BJ (cell line): ENCODE measurements at regions not wholly inside any gene's neighbourhood (a gene's known extent, or its start where the extent isn't known, plus 50 kb on each side); places are given as distances from the start of the nearest gene placed in this dataset.
A peak's percentile ranks its signal among the peaks of the same experiment; 100 is the strongest.

Experiments used
- CTCF ChIA-PET: fragments of 350-600 bp; formaldehyde crosslinking; extraction: SDS; loops from one replicate; lab custom pipeline; 2021; ENCODE audit warnings: antibody characterized with exemption, inconsistent platforms; lab: Yijun Ruan, JAX
- POLR2A ChIA-PET: fragments of 300-600 bp; sonication (Branson Sonifier 250); formaldehyde crosslinking; extraction: SDS; loops from one replicate; lab custom pipeline; 2021; ENCODE audit warnings: antibody characterized with exemption; lab: Charles Lee
- DNase-seq: peaks from one replicate; pipeline ENCODE4 v3.0.0-alpha.2; 2011; ENCODE audit warnings: low read depth
- H3K27me3 ChIP-seq: 2 replicates; pipeline ENCODE4 v1.6.0; 2011; ENCODE audit warnings: low read length; ENCODE audit not compliant: control insufficient read depth, insufficient read depth
- H3K36me3 ChIP-seq: 2 replicates; pipeline ENCODE4 v1.5.1; 2011; ENCODE audit warnings: low read length; ENCODE audit not compliant: control insufficient read depth, insufficient read depth
- H3K4me3 ChIP-seq: 2 replicates; pipeline ENCODE4 v1.5.1; 2011; ENCODE audit warnings: low read depth, mild to moderate bottlenecking, control low read depth, low read length
- CTCF ChIP-seq: IDR thresholded peaks from 2 replicates; pipeline ENCODE4 v1.5.1; 2011; ENCODE audit warnings: low read depth, mild to moderate bottlenecking, control low read depth, inconsistent platforms, low read length, moderate library complexity; ENCODE audit not compliant: insufficient read depth

GRCh38 chr3:130260918-130261317 lies 84.6 kb upstream of the COL6A5 start:
- ChIA-PET POLR2A (no interaction called here), CTCF (interaction anchor here (0.7 to 1.9 kb wide), 2 partner anchors 14 to 15 kb away, joined by 3 to 11 read pairs; no protein-coding TSS in a partner anchor)
- no peak for DNase-seq
- Histone ChIP-seq H3K27me3 (0 out of 2 replicates have a peak, but pooled peaks cover 1% of the 10 kb centered on the region), H3K36me3 (no peaks in the 10 kb centered on the region), H3K4me3 (no peak overlapping the region)
- TF ChIP-seq CTCF, result no peak

- Histone ChIP-seq H3K27me3 (0 out of 2 replicates have a peak, but pooled peaks cover under 1% of the 10 kb centered on the region), H3K4me3 (no peak overlapping the region), H3K36me3 (no peaks in the 10 kb centered on the region)
- ChIA-PET CTCF (interaction anchor here (0.8 kb wide), 1 partner anchor 12 kb away, joined by 3 read pairs; no protein-coding TSS in a partner anchor), POLR2A (no interaction called here)
- DNase-seq, result no peak
- no peak for TF ChIP-seq CTCF
Observed at GRCh38 chr3:130263708-130264107, 81.8 kb upstream of the COL6A5 start.

GRCh38 chr3:130266817-130267216 lies 78.7 kb upstream of the COL6A5 start:
- ChIA-PET POLR2A (no interaction called here), CTCF (interaction anchor here (1.1 kb wide), 1 partner anchor 9 kb away, joined by 3 read pairs; no protein-coding TSS in a partner anchor)
- no peak for DNase-seq
- Histone ChIP-seq H3K36me3 (no peaks in the 10 kb centered on the region), H3K4me3 (no peak overlapping the region), H3K27me3 (no peaks in the 10 kb centered on the region)
- TF ChIP-seq CTCF, result no peak

GRCh38 chr3:130276203-130276803 lies 69.2 kb upstream of the COL6A5 start:
- POLR2A ChIA-PET, result no interaction called here
- no peak overlapping the region for H3K4me3 ChIP-seq
- TF ChIP-seq CTCF, result peak; percentile 86
- H3K36me3 ChIP-seq, result no peaks in the 10 kb centered on the region
- CTCF ChIA-PET, result interaction anchor here (0.6 to 2.9 kb wide), 9 partner anchors 8 to 617 kb away, joined by 3 to 11 read pairs (median 3); partner anchors contain the start of gene ATP2C1
- peaks cover 2% of the 10 kb centered on the region; the same call in 1 of the 2 replicates for H3K27me3 ChIP-seq
- DNase-seq, result no peak

- no peak for TF ChIP-seq CTCF
- no peak for DNase-seq
- no peaks in the 10 kb centered on the region for H3K27me3 ChIP-seq
- ChIA-PET POLR2A (no interaction called here), CTCF (no interaction called here)
- no peaks in the 10 kb centered on the region for H3K36me3 ChIP-seq
- no peak overlapping the region for H3K4me3 ChIP-seq
Observed at GRCh38 chr3:130288670-130289069, 56.8 kb upstream of the COL6A5 start.
